Bronchial epithelial cell (primary cell): ENCODE measurements at regions not wholly inside any gene's neighbourhood (a gene's known extent, or its start where the extent isn't known, plus 50 kb on each side); places are given as distances from the start of the nearest gene placed in this dataset.
"Not testable (repeated sequence)": the region's sequence is repeated elsewhere in the genome, so short reads cannot be mapped to it uniquely, and the experiment has no call there.

Source experiments
- DNase-seq: peaks from one replicate; pipeline ENCODE4 v3.0.0-alpha.2; 2010; ENCODE audit warnings: low read depth
- FAIRE-seq: peaks from 2 replicates; lab custom pipeline; 2011; peaks lifted over from hg19 to GRCh38; lab: Jason Lieb, UNC
- H3K27me3 ChIP-seq: 2 replicates; pipeline ENCODE4 v1.5.1; 2011; ENCODE audit warnings: low read length; ENCODE audit not compliant: control insufficient read depth, insufficient read depth
- H3K36me3 ChIP-seq: 2 replicates; pipeline ENCODE4 v1.5.1; 2011; ENCODE audit warnings: low read length; ENCODE audit not compliant: control insufficient read depth, insufficient read depth
- H3K4me3 ChIP-seq: 2 replicates; pipeline ENCODE4 v1.5.1; 2011; ENCODE audit warnings: mild to moderate bottlenecking, low read depth, low read length, control low read depth
- CTCF ChIP-seq: IDR thresholded peaks from 2 replicates; pipeline ENCODE4 v1.5.1; 2011; ENCODE audit warnings: mild to moderate bottlenecking, moderate library complexity, low read length, control low read depth, inconsistent platforms; ENCODE audit not compliant: insufficient read depth, severe bottlenecking

- TF ChIP-seq CTCF: no peak
- no peaks in the 10 kb centered on the region for H3K36me3 ChIP-seq
- no peaks in the 10 kb centered on the region for H3K27me3 ChIP-seq
- H3K4me3 ChIP-seq: no peak overlapping the region
- no peak for DNase-seq
- FAIRE-seq: no peak
Measured at GRCh38 chr4:109378511-109378910, 55.1 kb upstream of the SEC24B start.

- DNase-seq (no peak), FAIRE-seq (no peak)
- Histone ChIP-seq H3K4me3 (no peak overlapping the region), H3K27me3 (no peaks in the 10 kb centered on the region), H3K36me3 (no peaks in the 10 kb centered on the region)
- no peak for TF ChIP-seq CTCF
Measured at GRCh38 chr4:109378076-109378475, 55.5 kb upstream of the SEC24B start.

- DNase-seq (peak; percentile 68), FAIRE-seq (peak; percentile 70)
- Histone ChIP-seq H3K4me3 (no peak overlapping the region), H3K27me3 (no peaks in the 10 kb centered on the region), H3K36me3 (no peaks in the 10 kb centered on the region)
- no peak for TF ChIP-seq CTCF
Measured at GRCh38 chr4:109375778-109376414, 57.7 kb upstream of the SEC24B start.

GRCh38 chr4:109368661-109369060 lies 65.0 kb upstream of the SEC24B start:
- TF ChIP-seq CTCF: no peak
- FAIRE-seq (no peak), DNase-seq (no peak)
- Histone ChIP-seq H3K27me3 (no peaks in the 10 kb centered on the region), H3K36me3 (no peaks in the 10 kb centered on the region), H3K4me3 (no peak overlapping the region)

- no peak overlapping the region for H3K4me3 ChIP-seq
- FAIRE-seq (no peak), DNase-seq (peak; percentile 97)
- no peaks in the 10 kb centered on the region for H3K27me3 ChIP-seq
- TF ChIP-seq CTCF: no peak
- no peaks in the 10 kb centered on the region for H3K36me3 ChIP-seq
Measured at GRCh38 chr4:109365939-109366338, 63.5 kb upstream of the COL25A1 start.

GRCh38 chr4:109365297-109365696 lies 62.8 kb upstream of the COL25A1 start:
- DNase-seq, H3K27me3 ChIP-seq, H3K4me3 ChIP-seq, H3K36me3 ChIP-seq, FAIRE-seq: not testable (repeated sequence)
